ENCODE measurements at regions not wholly inside any gene's neighbourhood (a gene's known extent, or its start where the extent isn't known, plus 50 kb on each side); places are given as distances from the start of the nearest gene placed in this dataset.
"Not testable (repeated sequence)": the region's sequence is repeated elsewhere in the genome, so short reads cannot be mapped to it uniquely, and the experiment has no call there.

DNA sequence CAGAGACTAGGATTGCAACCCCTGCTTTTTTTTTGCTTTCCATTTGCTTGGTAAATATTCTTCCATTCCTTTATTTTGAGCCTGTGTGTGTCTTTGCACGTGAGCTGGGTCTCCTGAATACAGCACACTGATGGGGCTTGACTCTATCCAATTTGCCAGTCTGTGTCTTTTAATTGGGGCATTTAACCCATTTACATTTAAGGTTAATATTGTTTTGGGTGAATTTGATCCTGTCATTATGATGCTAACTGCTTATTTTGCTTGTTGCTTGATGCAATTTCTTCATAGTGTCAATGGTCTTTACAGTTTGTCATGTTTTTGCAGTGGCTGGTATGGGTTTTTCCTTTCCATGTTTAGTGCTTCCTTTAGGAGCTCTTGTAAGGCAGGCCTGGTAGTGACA, 109.1 kb upstream of the WNT7A start:
- TF ChIP-seq, protein P1, sequence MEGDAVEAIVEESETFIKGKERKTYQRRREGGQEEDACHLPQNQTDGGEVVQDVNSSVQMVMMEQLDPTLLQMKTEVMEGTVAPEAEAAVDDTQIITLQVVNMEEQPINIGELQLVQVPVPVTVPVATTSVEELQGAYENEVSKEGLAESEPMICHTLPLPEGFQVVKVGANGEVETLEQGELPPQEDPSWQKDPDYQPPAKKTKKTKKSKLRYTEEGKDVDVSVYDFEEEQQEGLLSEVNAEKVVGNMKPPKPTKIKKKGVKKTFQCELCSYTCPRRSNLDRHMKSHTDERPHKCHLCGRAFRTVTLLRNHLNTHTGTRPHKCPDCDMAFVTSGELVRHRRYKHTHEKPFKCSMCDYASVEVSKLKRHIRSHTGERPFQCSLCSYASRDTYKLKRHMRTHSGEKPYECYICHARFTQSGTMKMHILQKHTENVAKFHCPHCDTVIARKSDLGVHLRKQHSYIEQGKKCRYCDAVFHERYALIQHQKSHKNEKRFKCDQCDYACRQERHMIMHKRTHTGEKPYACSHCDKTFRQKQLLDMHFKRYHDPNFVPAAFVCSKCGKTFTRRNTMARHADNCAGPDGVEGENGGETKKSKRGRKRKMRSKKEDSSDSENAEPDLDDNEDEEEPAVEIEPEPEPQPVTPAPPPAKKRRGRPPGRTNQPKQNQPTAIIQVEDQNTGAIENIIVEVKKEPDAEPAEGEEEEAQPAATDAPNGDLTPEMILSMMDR (IDR thresholded peaks at IDR 0.05; ENCODE audit: low read depth, low read length), result not testable (repeated sequence)
- not testable (repeated sequence) for TF ChIP-seq EZH2phosphoT487 (IDR thresholded peaks at IDR 0.05; ENCODE audit: low read depth)
